ENCODE measurements at regions not wholly inside any gene's neighbourhood (a gene's known extent, or its start where the extent isn't known, plus 50 kb on each side); places are given as distances from the start of the nearest gene placed in this dataset.
A peak's percentile ranks its signal among the peaks of the same experiment; 100 is the strongest.

DNA sequence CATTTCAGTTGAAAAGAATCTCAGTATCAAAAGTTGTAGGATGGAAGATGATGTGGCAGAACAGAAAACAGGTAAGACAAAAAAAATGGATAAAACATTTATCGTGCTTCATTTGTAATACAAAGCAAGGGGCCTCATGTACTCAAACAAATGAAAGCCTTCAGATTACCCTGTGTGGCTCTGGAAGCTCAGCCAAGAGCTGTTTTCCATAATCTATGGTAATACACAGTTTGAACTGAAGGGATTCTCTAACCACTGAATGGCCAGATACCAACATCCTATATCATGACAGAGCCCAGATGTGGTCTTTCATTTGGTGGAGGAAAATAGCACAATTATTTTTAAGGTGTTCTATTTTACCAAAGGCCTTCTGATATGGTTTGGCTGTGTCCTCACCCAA is 272.1 kb upstream of the RND3 start:
- no peak for DNase-seq

DNA sequence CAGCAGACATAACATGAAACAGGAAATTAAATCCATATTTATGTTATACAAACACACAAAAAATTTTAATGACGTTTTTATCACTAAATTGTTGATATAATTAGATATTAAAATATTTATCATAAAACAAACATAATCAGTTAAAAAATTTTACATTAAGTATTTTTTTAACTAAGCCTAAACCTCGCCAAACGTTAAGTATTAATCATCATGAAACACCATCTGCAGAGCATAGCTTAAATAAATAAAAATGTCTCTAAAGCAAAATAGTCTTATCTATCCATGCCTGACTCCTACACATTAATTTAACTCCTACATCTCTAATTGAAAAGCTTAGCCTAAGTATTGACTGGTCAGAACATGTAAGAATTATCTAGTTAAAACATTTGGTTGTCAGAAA is 271.6 kb upstream of the RND3 start:
- no peak for DNase-seq

DNA sequence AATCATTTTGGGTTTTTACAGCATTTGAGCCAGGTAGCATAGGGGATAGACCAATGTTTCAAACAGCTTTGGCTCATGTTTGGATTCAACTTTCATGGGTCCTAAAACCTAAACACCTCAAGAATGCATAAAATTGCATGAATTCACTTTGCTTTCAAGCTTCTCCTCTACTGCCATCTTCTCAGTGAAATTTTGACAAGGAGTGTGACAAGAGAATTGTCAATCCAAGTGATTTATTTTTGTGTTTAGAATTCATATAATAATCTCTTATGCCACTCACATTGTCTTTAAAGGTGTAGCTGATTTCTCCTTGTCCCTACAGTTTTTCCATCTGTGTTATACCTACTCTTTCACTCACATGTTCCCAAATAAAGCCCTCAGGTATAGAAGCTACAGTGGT is 264.8 kb upstream of the RND3 start:
- no peak for DNase-seq

DNA sequence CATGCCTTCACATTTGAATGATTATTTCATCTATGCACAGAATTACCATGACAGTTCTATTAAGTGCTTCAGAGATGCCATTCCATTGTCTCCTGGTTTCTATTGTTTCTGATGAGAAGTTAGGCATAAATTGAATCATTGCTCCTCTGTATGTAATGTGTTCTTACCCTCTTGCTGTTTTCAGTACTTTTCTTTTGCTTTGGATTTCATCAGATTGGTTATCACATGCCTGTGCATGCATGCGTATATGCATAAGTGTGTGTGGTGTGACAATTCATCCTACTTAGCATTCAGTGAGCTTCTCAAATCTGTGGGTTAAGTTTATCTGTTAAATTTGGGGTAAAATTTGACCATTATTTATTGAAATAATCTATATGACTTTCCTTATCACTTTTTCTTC is 263.3 kb upstream of the RND3 start:
- DNase-seq, result no peak

DNA sequence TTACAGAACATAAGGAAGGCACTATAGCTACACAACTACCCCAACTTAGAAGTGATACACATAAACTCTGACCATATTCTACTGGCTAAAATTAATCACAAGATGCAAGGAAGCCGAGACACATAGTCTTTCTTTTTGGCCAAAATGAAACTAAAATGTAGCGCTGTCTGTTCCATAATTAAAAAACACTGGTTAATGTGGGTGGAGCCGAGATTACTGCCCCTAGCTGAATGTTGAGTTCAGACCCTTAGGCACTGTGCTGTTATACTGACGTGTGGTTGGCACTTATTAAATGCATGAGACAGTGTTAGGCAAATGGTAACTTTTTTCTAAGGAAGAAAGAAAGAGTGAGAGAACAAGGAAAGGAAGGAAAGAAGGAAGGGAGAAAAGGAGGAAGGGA is 254.6 kb upstream of the RND3 start:
- no peak for DNase-seq

DNA sequence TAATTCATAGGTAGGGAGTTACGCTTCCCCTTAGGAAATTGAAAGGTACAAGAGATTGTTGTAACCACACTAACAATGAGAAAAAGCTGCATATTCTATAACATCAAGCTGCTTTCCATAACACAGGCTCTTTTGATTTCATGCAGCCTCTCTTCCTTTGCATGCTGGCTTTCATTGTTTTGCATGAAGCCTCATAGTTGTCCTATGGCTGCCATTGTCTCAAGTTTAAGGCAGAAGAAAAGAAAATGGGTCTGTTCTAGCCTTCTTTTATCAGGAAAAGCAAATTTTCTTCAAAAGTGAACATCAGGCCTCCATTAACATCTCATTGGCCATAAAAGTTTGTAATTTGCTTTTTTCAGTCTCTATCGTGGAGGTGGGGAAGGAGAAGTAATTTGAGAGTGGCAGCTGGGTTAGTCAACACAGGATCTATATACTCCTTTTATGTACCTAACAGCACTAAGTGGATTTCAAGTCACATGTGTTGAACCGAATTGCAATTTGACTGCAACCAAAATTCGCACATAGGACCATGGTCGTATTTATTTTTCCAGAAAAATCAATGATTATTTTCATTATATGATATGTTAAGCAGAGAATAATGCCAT is 248.5 kb upstream of the RND3 start:
- DNase-seq, result no peak

DNA sequence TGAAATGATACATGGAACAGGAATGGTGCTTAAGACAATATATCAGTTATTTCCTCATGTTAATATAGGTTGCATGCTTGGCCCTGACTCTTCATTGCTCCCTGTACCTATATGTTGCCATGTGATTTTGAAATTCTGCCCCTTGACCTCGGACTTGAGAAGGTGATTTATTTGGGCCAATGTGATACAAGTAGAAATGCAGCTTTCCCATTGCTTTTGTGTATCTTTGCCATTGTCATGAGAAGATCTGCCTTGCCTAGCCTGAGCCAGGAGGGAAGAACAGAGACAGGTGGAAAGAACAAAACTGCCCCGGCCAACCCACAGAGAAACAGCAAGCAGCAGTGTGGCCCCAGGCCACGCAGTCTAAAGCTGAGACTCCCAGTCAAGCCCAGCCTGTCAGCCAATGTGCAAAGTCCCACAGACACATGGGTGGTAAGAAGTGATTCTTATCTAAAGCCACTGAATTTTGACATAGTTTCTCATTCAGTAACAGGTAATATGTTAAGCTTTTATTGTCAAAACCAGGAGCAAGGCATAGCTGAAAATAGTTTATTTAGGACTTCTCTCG is 245.7 kb upstream of the RND3 start:
- no peak for DNase-seq

DNA sequence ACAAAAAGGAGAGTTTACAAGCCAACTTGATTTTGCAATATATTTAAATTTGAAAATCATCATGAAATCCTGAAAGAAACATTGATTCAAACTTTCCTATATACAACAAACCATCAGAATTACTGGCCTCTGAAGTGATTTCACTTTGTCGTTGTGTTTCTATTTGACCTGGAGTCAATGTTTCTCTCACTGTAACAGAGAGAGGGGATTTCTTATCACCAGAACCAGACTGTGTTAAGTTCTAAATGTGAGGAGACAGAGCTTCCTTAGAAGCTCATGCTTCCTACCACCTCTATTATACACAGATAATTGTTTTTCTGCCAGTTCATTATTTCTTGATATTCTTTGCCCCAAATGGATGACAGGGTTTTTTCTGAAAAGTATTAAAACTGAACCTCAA is 245.0 kb upstream of the RND3 start:
- DNase-seq, result no peak

DNA sequence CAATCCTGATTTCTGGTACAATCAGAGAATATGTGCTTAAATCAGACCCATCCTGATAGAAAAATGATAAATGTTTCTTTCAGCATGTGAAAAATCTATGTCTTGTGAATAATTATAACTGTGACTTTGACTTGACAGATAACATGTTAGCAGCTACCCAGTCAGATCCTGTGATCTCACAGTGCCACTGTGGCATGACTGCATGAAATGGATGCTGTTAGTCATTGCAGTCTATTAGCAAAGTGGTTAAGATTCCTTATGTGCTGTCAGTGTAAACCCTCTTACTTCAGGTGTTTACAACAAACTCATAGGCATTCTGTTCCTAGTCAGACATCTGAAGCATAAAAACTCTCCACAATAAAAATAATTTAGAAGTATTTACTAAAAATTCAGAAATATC is 244.6 kb upstream of the RND3 start:
- DNase-seq, result peak; percentile 1

DNA sequence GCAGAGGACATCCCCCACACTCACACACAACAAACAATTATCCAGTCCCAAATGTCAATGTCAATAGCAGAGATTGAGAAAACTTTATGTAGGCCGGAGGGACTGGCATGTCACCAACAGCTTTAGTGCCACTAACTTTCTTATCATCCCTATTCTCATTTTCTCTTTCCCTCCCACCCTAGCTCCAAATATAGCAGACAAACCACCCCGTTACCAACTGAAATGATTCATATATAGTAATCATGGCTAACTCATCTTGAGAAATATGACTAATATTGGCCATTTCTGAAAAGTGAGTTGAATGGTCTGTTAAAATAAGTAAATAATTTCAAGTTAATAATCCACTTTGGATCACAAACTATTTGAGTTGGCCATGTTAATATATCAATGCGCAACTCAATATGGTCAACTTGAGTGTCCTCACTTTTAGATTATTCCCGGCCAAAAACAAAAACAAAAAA is 242.1 kb upstream of the RND3 start:
- DNase-seq, result peak; percentile 28

DNA sequence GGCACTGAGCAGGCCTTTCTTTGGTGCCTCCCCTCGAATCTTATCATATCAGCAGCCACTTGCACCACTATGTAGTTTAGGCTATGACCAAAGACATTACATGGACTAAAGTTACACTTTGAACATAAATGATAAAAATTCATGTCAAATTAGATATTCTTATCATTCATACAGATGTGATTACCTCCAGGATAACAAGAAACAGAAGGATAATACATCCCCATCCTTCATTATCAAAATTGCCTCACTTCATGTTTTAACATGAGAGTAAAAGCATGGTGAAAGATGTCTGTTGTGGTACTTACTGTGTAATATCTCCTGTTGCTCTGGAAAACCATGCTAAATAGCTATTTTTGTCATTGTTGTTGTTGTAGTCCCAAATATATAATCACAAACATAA is 230.8 kb upstream of the RND3 start:
- DNase-seq, result no peak

DNA sequence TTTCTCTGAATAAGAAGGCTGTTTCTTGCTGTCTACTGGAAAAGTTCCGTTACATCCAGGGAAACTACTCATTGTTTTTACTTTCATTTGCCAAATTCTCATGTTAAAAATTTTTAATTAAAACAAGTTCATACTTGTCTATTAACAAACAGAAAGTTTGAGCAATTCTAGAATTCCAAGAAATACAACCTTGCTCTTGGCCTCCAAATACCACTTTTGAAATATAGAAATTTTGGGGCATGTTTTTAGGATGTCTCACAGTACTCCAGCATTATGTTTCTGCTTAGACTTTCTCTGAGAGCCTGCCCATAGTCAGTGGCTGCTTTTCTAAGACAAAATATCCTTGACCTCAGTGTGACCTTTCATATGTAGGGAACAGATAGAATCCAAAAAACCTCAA is 228.7 kb upstream of the RND3 start:
- DNase-seq, result no peak

DNA sequence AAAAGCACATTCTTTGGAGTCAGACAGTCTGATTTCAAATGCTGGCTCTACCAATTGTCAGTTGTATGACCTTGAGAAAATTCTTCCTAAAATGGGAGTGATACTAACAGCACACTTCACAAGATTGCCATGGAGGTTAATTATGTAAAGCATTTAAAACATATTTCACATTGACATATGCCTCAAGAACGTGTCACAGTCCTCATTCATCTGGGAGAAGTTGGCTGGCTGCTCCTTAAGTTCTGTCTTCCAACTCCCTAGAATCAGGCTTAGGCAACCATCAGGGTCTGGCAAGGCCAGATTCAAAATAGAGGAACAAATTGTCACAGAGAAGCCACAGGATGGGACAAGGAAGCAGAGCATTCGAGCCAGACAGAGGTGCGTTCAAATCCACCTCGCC is 228.0 kb upstream of the RND3 start:
- DNase-seq, result no peak

DNA sequence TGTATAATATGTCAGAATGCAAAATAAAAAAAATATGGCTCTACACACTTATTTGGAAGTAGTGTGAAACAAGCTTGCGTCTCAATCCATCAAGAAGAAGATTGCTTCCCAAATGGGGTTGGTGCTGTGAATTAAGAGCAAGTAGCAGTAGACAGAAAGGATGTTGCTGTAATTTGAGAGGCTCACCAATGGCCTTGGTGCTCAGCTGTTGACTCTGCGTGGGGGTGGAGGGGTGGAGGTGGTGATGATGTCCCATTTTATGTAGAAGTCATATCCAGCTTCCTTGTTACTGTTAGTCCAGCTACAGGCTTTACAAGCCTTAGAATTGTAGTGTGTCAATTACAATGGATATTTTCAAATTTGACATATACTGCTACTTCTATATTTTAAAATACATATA is 223.4 kb upstream of the RND3 start:
- no peak for DNase-seq

DNA sequence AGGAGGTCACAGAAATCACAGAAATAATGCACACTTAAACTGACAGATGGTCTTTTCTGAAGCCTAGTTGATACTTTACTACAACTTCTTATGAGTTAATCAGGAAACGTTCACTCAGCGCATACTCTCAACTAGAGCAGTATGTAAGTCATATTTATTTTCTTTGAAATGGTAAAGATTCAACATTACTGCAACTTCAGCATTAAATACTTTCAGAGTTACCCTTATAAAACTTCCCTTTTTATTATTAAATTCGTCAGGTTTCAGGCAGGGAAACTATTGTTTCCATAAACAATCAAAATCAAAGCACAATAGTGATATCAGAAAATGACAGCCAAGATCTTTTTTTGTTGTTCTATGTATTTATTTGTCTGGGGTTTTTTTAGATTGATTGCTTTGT is 222.6 kb upstream of the RND3 start:
- no peak for DNase-seq

DNA sequence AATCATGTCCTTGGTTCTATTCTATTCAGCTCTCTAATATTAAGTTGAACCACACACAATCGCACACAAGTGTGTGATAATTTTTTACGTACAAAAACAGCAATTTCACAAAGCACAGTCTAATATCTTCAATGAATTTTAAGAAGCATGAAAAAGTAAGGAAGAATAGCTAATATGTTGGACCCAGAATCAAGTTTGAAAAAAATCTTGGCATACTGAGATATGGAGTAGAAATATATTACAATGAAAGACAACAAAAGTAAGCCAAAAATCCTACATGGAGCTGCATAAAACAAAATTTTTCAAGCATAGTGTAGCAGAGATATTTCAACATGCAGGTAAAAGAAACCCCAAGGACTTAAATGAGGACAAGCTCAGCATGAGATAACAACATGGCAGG is 219.1 kb upstream of the RND3 start:
- no peak for DNase-seq

DNA sequence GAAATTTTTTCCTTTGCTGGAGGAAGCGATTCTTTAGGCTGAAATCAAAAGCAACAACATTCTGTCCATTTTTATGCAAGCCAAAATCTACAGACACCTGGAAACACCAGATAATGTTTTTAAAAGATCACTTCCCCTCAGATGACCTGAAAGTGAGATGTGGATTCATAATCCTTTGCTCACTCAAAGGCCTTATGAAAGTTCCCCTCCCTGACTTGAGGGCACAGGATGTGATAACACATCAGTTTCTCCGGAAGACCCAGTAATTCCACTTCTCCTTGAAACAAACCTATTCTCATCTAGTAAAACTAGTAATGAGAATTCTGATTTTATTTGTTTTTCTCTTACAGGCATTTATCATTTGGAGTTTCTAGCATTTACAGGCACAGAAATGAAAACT is 218.3 kb upstream of the RND3 start:
- DNase-seq, result peak; percentile 3

DNA sequence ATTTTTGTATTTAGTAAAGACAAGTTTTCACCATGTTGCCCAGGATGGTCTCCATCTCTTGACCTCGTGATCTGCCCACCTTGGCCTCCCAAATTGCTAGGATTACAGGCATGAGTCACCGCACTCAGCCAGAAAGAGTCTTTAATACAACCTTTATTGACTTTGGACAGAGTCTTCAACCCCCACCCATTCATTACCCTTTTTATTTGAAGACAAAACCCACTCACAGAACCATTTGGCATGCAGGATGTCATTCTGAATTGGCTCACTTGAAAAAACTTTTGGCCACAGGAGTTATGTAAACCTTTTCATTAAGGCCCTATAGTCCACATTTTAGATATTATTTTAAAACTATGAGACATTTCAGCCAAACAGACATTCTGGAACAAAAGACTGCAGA is 217.9 kb upstream of the RND3 start:
- no peak for DNase-seq

DNA sequence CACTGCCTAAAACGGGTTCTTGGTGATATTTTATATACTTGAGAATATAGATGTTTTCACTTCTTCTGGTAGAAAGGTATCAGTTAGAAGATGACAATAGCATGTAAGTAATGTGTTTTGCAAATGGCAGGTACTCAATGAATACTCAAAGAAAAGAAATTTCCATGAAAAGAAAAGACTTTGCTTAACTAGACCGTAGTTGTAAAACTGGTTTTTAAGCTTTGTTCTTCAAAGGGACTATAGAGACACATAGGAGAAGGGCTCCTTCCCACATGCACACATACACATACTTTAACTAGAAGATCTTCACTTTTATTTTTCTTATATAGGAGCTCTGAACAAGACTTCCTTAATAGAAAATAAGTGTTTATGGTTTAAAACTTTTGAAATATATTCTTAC is 215.3 kb upstream of the RND3 start:
- no peak for DNase-seq

DNA sequence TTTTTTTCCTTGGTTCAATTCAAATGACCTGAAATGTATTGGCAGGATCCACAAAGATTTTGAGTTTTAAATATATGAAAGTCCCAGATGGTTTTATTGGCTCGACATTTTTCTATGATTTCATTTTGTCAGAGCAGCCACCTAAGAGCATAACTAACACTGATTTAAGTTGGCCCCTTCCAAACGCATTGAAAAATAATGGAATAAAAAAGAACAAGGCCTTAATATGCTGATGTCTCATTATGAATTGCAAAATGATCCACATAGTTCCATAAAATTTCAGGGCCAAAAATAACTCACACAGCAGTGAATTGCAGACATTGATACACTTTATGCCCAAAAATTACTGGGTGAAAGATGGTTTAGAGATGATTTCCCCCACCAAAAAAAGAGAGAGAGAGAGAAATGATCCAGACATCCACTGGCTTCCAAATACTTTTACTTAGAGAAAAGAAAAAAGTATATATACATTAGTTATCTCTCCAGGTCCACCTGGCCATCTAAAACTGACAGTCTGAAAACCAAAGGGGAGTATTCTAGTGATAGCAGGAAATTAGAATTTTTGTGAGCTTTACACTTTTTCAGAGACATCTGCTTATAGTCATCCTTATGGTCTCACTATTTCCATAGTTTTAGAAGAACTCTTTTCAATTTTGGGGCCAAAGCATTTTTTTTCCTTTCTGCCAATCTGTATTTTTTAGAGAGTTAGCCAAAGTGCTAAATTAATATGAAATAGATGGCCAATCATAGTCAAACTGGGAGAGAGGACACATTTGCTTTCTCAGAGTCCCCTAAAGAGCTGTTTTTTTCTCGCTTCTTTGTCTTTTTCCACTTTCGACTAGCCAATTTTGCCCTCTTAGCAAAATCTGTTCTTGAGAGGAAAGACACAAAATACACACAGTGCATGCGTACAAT is 213.5 kb upstream of the RND3 start:
- DNase-seq, result no peak

DNA sequence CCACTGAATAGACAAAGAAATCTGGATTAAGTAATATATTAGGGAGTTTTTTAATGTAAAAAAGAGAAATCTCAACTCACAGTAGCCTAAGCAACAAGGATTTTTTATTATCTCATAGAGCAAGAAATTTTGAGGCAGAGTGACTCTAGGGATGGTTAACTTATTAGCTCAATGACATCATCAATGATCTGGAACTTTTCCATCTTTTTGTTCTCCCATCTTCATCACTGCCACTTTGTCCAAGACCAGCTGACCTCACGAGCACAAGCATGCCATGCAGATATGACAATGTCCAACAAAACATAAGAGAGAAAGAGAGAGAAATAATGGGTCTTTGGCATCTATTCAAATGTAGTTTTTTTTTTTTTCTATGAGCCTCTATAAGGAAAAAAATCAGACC is 211.8 kb upstream of the RND3 start:
- DNase-seq, result no peak

DNA sequence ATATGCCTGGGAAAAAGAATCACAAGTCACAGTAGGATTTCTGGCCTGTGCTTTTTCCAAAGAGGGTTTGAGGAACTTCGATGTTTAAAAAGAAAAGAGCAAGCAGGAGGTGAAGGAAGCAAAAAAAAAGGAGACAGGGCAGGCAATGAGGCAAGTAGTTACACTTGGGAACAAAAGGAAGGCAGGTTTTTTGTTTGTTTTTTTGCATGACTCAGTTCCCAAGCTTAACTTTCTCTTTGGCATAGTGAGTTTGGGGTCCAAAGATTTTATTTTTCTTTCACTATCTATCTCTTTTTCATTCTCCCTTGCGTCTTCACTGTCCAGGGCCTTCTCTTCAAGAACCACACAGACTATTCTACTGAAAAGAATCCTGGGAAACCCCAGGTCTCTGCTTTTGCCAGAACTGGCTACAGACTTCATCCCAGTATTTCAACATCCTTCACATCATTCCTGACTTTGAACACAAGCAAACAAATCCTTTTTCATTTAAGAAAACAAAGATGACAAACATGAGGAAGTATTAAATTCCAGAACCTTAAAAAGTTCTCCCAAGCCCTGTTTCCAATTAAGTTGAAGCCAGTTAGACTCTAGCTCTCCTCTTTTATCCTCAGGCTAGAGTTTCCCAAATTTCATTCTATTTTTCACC is 210.7 kb upstream of the RND3 start:
- DNase-seq, result no peak

DNA sequence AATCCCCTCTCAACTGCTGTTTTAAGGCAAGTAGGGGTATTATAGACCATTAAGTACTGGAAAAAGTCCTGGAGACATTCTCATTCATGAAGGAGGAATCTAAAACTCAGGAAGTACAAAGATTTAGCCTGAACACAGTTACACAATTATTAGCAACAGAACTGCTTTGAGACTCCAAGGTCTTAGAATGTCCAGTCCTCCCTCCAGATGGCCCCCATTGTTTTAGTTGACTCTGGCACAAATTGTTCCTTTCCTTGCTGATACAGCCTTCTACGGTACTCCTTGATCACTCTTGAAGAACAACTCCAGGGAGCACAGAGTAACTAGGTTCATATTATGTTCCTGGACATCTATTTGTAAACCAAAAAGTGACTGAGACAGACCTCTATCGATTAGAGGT is 210.1 kb upstream of the RND3 start:
- DNase-seq, result no peak
